Heart left ventricle (tissue), 13 donors: ENCODE measurements at regions not wholly inside any gene's neighbourhood (a gene's known extent, or its start where the extent isn't known, plus 50 kb on each side); places are given as distances from the start of the nearest gene placed in this dataset.

Source experiments
- POLR2A ChIP-seq, 2 donors: fragments of 450-650 bp; IDR thresholded peaks; one replicate each; pipeline ENCODE4 v1.6.1; 2017; ENCODE audit warnings: antibody characterized with exemption in 2 of 2, mild to moderate bottlenecking in 2 of 2, moderate library complexity in 2 of 2
- TF ChIP-seq, protein P1 (sequence below), 12 donors: fragments of 200-600 bp; sonication (generic) in 4 of 12; IDR thresholded peaks; one replicate each; pipeline versions ENCODE4 v1.5.0 to v1.8.0; 2018 to 2022; ENCODE audit warnings: antibody characterized with exemption in 12 of 12, mild to moderate bottlenecking in 5 of 12
- donor health status: ischemic (EF 13 %, LVEDD 7.1; RV severe dilation, severe dysfunction).
- donor health status: DM: no; HTN: yes; CAD: no.
- donor health status: DM: no; HTN: no; CAD: no.
- donor health status: ischemic (EF 25% LVEDD 6.9; RV normal size, moderate dysfunction).
- donor health status: ischemic (EF 25% LVEDD 5.7; RV mildly dilated, moderate dysfunction).
- donor health status: ischemic (EF 35%, LVEDD 5.7; RV mildly dilated, moderate dysfunction).
- donor health status: nonischemic (EF 11% LVEDD 7.7; RV severe dilation, severe dysfunction).
- donor health status: DM: yes; HTN: yes; CAD: no.
- donor health status: PGD.
- donor health status: ischemic (EF 29% LVEDD 5.4; RV normal size, mild dysfunction).
- donor health status: nonischemic (EF 23%, LVEDD 6.1; RV moderate dilation, normal function).

DNA sequence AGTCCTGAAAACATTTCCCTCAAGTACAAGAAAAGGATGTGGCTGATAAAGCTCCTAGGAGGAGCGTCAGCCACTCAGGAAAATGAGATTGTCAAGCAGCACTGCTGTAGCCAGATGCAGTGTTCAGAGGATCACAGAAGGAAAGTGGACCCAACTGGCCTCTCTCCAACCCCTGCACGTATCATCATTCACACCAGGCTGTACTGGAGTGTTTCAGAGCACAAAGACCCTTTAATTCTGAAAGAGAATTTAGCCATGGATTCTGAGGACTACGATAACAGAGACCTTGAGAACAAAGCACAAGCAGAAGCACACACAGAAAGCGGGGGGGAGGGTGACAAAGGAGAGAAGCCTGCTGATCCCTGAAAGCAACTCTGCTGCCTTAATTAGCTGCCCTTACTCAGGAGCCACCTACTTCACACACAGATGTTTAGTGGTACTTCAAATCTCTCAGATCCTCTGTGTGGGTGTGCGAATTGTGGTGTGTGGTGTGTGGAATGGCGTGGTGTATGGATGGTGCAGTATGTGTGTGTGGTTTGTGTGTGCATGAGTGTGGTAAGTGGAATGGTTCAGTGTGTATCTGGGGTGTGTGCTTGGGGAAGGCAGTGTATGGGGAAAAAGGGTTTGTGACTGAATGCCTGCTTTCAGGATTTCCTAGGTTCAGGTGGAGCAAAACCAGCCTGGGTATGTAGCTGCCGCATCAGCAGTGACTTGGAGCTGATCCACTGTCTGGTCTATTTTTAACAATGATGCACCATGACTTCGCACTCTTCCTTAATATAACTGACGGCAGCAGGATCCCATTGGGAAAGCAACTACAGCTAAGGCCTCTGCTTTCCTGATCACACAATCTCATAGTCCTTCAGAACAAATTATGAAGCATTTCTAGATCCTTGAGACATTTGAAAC, 192.5 kb downstream of the RSL24D1 start:
- TF ChIP-seq, protein P1, sequence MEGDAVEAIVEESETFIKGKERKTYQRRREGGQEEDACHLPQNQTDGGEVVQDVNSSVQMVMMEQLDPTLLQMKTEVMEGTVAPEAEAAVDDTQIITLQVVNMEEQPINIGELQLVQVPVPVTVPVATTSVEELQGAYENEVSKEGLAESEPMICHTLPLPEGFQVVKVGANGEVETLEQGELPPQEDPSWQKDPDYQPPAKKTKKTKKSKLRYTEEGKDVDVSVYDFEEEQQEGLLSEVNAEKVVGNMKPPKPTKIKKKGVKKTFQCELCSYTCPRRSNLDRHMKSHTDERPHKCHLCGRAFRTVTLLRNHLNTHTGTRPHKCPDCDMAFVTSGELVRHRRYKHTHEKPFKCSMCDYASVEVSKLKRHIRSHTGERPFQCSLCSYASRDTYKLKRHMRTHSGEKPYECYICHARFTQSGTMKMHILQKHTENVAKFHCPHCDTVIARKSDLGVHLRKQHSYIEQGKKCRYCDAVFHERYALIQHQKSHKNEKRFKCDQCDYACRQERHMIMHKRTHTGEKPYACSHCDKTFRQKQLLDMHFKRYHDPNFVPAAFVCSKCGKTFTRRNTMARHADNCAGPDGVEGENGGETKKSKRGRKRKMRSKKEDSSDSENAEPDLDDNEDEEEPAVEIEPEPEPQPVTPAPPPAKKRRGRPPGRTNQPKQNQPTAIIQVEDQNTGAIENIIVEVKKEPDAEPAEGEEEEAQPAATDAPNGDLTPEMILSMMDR (IDR thresholded peaks at IDR 0.05): no peak
- TF ChIP-seq POLR2A (IDR thresholded peaks at IDR 0.05): no peak
